ENCODE measurements at regions not wholly inside any gene's neighbourhood (a gene's known extent, or its start where the extent isn't known, plus 50 kb on each side); places are given as distances from the start of the nearest gene placed in this dataset.
"Not testable (repeated sequence)": the region's sequence is repeated elsewhere in the genome, so short reads cannot be mapped to it uniquely, and the experiment has no call there.

DNA sequence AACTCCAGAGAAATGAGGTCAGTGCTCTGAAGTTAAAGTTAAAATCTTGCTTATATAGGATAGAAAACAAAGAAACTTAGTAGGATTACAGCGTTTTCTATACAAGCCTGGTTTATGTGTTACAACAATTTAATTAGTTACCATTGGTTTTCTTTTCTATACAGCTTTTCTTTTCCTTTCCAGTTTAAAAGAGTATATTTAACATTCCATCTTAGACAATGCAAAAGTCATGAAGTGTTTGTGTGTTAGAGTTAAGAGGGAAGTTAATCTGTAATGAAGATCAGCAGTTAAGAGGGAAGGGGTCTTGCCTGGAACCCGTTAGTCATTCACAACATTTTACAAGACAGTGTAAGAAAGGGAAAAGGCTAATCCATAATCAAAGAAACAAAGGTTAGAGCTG is 338.3 kb downstream of the OTUD1 start:
- no peak for DNase-seq (ENCODE audit: low spot score)
- TF ChIP-seq CTCF (IDR thresholded peaks at IDR 0.05) = no peak
- no peak for ATAC-seq (ENCODE audit: low FRiP score)

DNA sequence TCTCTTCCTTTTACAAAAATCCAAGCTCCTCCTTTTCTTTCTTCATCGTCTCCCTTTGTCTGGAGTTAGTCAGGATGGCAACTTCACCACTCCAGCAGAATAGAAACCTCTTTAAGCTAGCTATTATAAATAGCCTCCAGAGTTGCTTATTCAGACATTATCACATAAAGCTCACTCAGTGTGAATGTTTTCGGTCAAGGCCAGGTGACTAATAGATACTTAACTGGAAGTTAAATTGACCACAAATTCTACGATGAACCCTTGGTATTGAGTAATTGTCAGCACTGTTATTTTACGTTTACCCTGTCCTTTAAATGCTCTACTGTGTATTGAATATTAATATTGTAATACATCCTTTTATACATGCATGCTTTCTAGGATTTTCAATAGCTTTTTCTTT is 340.4 kb downstream of the OTUD1 start:
- TF ChIP-seq CTCF (IDR thresholded peaks at IDR 0.05) = no peak
- ATAC-seq (ENCODE audit: low FRiP score) (no peak), DNase-seq (ENCODE audit: low spot score) (no peak)

DNA sequence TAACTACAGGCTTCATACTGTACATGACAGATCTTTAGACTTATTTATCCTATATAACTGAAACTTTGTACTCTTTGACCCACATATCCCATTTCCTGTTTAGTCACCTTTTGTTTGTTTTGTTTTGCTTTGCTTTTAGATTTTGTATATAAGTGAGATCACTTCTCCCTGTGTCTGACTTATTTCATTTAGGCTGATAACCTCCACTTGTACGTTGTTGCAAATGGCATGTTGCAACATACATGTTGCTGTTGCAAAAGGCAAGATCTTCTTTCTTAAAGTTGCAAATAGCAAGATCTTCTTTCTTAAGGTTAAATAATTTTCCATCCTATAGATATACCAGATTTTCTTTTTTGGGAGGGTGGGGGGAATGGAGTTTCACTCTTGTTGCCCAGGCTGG is 341.5 kb downstream of the OTUD1 start:
- no peak for DNase-seq (ENCODE audit: low spot score)
- TF ChIP-seq CTCF (IDR thresholded peaks at IDR 0.05) = no peak
- no peak for ATAC-seq (ENCODE audit: low FRiP score)

- DNase-seq (ENCODE audit: low spot score) = no peak
- no peak for TF ChIP-seq CTCF (IDR thresholded peaks at IDR 0.05)
- no peak for ATAC-seq (ENCODE audit: low FRiP score)
Measured at GRCh38 chr10:23786594-23786993, 347.7 kb downstream of the OTUD1 start.

DNA sequence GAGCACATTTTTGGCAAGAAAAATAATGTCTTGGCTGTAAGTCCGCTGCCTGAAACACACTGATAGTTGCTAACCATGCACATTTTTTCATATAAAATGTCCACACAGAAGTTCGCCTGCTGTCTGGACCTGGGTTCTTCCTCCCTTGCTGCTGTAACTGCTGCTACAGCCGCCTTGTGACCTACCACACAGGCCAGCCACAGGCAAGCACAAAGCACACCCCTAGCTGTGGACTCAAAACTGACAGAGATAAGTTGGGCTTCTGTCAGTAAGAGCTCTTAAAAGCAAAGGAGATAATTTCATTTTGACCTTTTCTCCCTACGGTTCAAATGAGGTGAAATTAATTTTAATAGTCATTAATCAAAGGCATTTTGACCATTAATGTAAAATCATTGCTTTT is 354.7 kb downstream of the OTUD1 start:
- no peak for ATAC-seq (ENCODE audit: low FRiP score)
- no peak for TF ChIP-seq CTCF (IDR thresholded peaks at IDR 0.05)
- DNase-seq (ENCODE audit: low spot score) = no peak

DNA sequence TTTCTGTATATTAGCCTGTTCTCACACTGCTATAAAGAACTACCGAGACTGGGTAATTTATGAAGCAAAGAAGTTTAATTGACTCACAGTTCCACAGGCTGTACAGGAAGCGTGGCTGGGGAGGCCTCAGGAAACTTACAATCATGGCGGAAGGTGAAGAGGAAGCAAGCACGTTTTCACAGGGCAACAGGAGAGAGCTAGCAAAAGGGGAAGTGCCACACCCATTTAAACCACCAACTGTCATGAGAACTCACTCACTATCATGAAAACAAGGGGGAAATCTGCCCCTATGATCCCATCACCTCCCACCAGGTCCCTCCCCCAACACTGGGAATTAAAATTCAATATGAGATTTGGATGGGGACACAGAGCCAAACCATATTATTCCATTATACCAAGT is 358.6 kb downstream of the OTUD1 start:
- not testable (repeated sequence) for DNase-seq (ENCODE audit: low spot score); ATAC-seq (ENCODE audit: low FRiP score)

GRCh38 chr10:23804125-23804524 is 365.2 kb downstream of the OTUD1 start:
- DNase-seq (ENCODE audit: low spot score) (no peak), ATAC-seq (ENCODE audit: low FRiP score) (no peak)
- no peak for TF ChIP-seq CTCF (IDR thresholded peaks at IDR 0.05)

DNA sequence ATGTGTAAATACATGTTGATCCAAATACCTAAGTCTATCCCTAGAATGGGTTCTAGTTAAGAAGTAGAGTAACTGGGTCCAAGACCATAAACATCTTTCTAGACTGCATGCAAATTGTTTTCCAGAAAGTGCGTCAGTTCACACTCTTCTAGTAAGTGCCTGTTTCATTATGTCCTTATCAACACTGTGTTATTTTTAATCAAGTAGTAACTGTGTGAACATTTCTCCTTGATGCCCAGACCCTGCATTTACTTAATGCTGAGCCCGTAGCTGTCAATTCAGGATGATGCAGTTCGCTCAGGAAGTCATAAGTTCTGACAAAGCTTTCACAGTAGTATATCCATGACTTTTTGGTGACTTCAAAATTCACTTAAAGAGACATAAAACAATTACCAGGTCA is 374.8 kb downstream of the OTUD1 start:
- no peak for TF ChIP-seq CTCF (IDR thresholded peaks at IDR 0.05)
- no peak for ATAC-seq (ENCODE audit: low FRiP score)

More for the DNA sequence above, 374.8 kb downstream of the OTUD1 start:
- no peak for DNase-seq (ENCODE audit: low spot score)
